Activated B cell treated with CpG ODN at 0.5 μM for 24 hours (primary cell): ENCODE measurements at regions not wholly inside any gene's neighbourhood (a gene's known extent, or its start where the extent isn't known, plus 50 kb on each side); places are given as distances from the start of the nearest gene placed in this dataset.

Source experiments
- ATAC-seq: fragments of 200-7000 bp; cut with Tn5 transposase; one replicate; pipeline ENCODE4 v1.10.0; 2021; ENCODE audit warnings: low read depth, mild to moderate bottlenecking, moderate library complexity
- CTCF ChIA-PET: fragments of 350-600 bp; sonication (Branson Sonifier 250); formaldehyde crosslinking; loops from one replicate; lab custom pipeline; 2021; ENCODE audit warnings: antibody characterized with exemption; lab: Charles Lee
- POLR2A ChIA-PET: fragments of 350-600 bp; sonication (Branson Sonifier 250); formaldehyde crosslinking; loops from one replicate; lab custom pipeline; 2021; ENCODE audit warnings: antibody characterized with exemption; lab: Charles Lee
- DNase-seq: peaks from one replicate; pipeline ENCODE4 v3.0.0; 2022
- H3K27ac Mint-ChIP-seq: one replicate; pipeline ENCODE4 v1.8.0; 2020; ENCODE audit warnings: mixed read lengths
- H3K27me3 Mint-ChIP-seq: one replicate; pipeline ENCODE4 v1.8.0; 2021; ENCODE audit warnings: mixed read lengths
- H3K36me3 Mint-ChIP-seq: one replicate; pipeline ENCODE4 v1.8.0; 2021; ENCODE audit warnings: low read depth, mixed read lengths
- H3K4me1 Mint-ChIP-seq: one replicate; pipeline ENCODE4 v1.8.0; 2021; ENCODE audit warnings: mixed read lengths
- H3K4me3 Mint-ChIP-seq: one replicate; pipeline ENCODE4 v1.8.0; 2020; ENCODE audit warnings: mild to moderate bottlenecking, mixed read lengths
- H3K9me3 Mint-ChIP-seq: one replicate; pipeline ENCODE4 v1.8.0; 2020; ENCODE audit warnings: mixed read lengths
- intact Hi-C: fragments of 100-400 bp; cut with micrococcal nuclease; formaldehyde crosslinking; loops from one replicate; pipeline ENCODE4 v1.15.1; 2024
- TF ChIP-seq, protein P1 (sequence below): fragments of 200-600 bp; IDR thresholded peaks from one replicate; pipeline ENCODE4 v1.8.0; 2022; ENCODE audit warnings: antibody characterized with exemption, mild to moderate bottlenecking

DNA sequence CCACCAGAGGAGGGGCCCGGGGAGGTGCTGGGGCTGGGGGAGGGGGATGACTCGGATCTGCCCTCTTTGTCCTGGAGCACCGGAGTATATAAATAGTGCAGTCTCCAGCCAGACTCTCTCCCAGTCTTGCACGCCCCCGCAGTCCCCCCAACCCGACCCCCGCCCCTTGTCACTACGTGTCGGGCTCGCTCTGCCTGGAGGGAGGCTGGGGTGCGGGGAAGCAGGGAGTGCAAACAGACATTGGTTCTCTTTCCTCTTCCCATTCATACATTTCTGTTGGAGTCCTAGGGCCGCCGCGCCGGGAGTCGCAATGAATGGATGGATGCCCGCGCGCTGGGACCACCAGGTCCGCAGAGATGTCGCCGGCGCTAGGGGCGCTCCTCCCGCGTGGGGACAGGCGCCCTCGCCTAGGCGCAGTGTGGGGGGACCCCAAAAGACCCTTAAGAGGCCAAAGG lies 179.3 kb downstream of the TBXT start:
- TF ChIP-seq, protein P1, sequence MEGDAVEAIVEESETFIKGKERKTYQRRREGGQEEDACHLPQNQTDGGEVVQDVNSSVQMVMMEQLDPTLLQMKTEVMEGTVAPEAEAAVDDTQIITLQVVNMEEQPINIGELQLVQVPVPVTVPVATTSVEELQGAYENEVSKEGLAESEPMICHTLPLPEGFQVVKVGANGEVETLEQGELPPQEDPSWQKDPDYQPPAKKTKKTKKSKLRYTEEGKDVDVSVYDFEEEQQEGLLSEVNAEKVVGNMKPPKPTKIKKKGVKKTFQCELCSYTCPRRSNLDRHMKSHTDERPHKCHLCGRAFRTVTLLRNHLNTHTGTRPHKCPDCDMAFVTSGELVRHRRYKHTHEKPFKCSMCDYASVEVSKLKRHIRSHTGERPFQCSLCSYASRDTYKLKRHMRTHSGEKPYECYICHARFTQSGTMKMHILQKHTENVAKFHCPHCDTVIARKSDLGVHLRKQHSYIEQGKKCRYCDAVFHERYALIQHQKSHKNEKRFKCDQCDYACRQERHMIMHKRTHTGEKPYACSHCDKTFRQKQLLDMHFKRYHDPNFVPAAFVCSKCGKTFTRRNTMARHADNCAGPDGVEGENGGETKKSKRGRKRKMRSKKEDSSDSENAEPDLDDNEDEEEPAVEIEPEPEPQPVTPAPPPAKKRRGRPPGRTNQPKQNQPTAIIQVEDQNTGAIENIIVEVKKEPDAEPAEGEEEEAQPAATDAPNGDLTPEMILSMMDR: no peak
- peaks cover 4% of the 10 kb centered on the region for H3K4me1 Mint-ChIP-seq
- DNase-seq (no peak), ATAC-seq (no peak)
- H3K4me3 Mint-ChIP-seq: no peak overlapping the region
- intact Hi-C loops: no loop called here
- no peak overlapping the region for H3K27ac Mint-ChIP-seq
- peaks cover 45% of the 10 kb centered on the region for H3K27me3 Mint-ChIP-seq
- CTCF ChIA-PET: no interaction called here
- H3K36me3 Mint-ChIP-seq: no peaks in the 10 kb centered on the region
- H3K9me3 Mint-ChIP-seq: no peaks in the 10 kb centered on the region
- POLR2A ChIA-PET: no interaction called here

- DNase-seq (no peak), ATAC-seq (no peak)
- TF ChIP-seq, protein P1: no peak
- peaks cover 45% of the 10 kb centered on the region for H3K27me3 Mint-ChIP-seq
- H3K9me3 Mint-ChIP-seq: no peaks in the 10 kb centered on the region
- CTCF ChIA-PET: no interaction called here
- POLR2A ChIA-PET: no interaction called here
- H3K4me1 Mint-ChIP-seq: peaks cover 4% of the 10 kb centered on the region
- no peak overlapping the region for H3K27ac Mint-ChIP-seq
- intact Hi-C loops: no loop called here
- H3K36me3 Mint-ChIP-seq: no peaks in the 10 kb centered on the region
- H3K4me3 Mint-ChIP-seq: no peak overlapping the region
These were observed 180.0 kb downstream of the TBXT start for GRCh38 chr6:165987483-165988301.

DNA sequence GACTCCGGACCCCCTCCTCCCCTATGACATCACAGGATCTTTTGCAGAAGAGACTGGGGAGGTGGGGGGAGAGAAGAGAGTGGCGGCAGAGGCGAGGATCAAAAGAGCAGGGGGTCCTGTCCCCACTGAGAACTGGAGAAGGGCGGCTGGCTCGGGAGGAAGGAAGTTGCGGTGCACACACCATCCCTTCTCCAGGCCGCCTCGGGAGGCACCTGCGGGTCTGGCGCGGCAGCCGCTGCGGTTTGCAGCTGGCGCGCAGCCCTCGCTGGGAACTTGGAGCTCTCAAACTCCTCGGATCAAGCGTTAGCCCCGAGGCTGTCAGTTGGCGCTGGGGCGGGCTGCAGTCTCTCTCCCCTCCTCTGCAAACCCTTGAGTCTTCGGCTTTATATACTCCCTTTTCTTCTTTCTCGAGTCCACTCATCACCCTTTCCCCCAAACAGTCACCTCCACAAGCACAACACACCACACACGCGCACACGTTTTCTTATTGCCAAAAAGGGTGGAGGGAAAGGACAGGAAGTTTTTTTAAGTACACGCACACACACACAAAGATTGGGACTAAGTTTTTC lies 180.7 kb downstream of the TBXT start:
- H3K4me3 Mint-ChIP-seq: no peak overlapping the region
- intact Hi-C loops: no loop called here
- H3K9me3 Mint-ChIP-seq: no peaks in the 10 kb centered on the region
- TF ChIP-seq, protein P1: no peak
- no peaks in the 10 kb centered on the region for H3K36me3 Mint-ChIP-seq
- ATAC-seq: no peak
- ChIA-PET CTCF (no interaction called here), POLR2A (no interaction called here)
- H3K4me1 Mint-ChIP-seq: peaks cover 4% of the 10 kb centered on the region
- H3K27ac Mint-ChIP-seq: no peak overlapping the region
- no peak for DNase-seq
- peaks cover 43% of the 10 kb centered on the region for H3K27me3 Mint-ChIP-seq

GRCh38 chr6:165986311-165986913 lies 181.2 kb downstream of the TBXT start:
- ChIA-PET CTCF (no interaction called here), POLR2A (no interaction called here)
- no peak for ATAC-seq
- Mint-ChIP-seq H3K36me3 (no peaks in the 10 kb centered on the region), H3K4me1 (peaks cover 4% of the 10 kb centered on the region), H3K27me3 (peaks cover 49% of the 10 kb centered on the region), H3K9me3 (no peaks in the 10 kb centered on the region), H3K4me3 (no peak overlapping the region), H3K27ac (no peak overlapping the region)
- intact Hi-C loops: no loop called here
- no peak for DNase-seq
- TF ChIP-seq, protein P1: no peak

DNA sequence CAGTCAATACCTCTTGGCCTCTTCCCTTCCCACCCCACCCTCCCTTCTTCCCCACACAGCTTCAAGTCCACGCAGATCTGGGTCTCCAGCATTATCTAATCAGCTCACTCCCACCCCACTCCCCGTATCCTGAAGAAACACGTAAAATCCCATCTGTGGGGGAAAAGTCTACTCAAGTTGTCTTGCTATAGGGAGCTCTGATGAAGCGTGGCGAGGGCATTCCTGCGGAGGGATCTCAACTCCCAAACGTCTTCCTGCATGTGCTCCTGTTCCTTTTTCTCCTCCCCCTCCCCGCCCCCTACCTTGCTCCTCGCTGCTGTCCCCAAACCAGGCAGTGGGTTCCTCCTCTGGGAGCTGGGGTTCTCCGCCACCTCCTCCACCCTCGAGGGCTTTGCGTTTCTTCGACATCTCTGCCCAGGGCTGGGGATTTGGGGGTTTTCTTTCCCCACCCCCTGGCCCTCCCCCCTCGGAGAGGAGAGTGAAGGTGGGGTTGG lies 181.8 kb downstream of the TBXT start:
- TF ChIP-seq, protein P1: no peak
- Mint-ChIP-seq H3K9me3 (no peaks in the 10 kb centered on the region), H3K27me3 (peaks cover 47% of the 10 kb centered on the region), H3K27ac (no peak overlapping the region), H3K4me3 (no peak overlapping the region), H3K4me1 (peaks cover 4% of the 10 kb centered on the region), H3K36me3 (no peaks in the 10 kb centered on the region)
- ChIA-PET POLR2A (no interaction called here), CTCF (no interaction called here)
- no peak for ATAC-seq
- intact Hi-C loops: no loop called here
- no peak for DNase-seq
